ENCODE measurements at regions not wholly inside any gene's neighbourhood (a gene's known extent, or its start where the extent isn't known, plus 50 kb on each side); places are given as distances from the start of the nearest gene placed in this dataset.

DNA sequence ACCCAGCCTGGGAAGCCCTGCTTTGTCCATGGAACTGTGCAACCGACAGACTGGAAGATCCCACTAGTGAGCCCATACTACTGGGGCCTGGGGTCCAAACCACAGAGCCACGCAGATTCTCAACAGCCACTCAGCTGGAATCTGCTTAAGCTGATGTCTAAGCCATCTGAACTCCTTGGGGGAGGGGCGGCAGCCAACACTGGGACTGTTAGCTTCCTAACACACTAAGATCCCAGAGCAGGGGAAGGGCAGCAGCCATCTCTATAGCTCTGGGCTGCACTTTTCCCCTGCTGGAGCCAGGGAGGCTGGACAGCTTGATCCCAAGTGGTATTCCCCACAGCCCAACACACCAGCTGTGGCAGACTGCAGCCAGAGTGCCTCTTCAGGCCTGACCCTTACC, 118.3 kb downstream of the RPRM start:
- no peak overlapping the region for H3K4me3 Mint-ChIP-seq (ENCODE audit: unreplicated experiment)
- H3K9me3 Mint-ChIP-seq (ENCODE audit: low read depth) = peaks cover 22% of the 10 kb centered on the region

DNA sequence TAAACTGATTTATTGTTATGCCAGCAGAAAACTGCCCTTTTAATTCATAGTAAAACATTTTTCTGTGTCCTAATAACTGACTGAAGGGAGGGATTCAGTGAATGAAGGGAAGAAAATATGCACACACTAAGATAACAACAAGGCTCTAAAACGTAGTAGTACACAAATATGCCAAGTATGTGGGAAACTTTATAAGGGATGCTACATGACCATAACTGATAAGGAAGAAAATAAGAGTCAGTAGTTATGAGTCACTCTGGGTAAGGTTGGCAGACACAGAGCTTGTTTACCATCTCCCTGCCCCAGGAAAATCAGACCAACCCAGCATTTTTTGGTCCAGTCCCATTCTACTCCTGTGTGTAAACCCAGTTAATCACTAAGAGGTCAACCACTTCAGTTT, 124.2 kb downstream of the RPRM start:
- H3K4me3 Mint-ChIP-seq (ENCODE audit: unreplicated experiment) = no peak overlapping the region
- DNase-seq (ENCODE audit: low spot score) = no peak
- TF ChIP-seq, protein P1, sequence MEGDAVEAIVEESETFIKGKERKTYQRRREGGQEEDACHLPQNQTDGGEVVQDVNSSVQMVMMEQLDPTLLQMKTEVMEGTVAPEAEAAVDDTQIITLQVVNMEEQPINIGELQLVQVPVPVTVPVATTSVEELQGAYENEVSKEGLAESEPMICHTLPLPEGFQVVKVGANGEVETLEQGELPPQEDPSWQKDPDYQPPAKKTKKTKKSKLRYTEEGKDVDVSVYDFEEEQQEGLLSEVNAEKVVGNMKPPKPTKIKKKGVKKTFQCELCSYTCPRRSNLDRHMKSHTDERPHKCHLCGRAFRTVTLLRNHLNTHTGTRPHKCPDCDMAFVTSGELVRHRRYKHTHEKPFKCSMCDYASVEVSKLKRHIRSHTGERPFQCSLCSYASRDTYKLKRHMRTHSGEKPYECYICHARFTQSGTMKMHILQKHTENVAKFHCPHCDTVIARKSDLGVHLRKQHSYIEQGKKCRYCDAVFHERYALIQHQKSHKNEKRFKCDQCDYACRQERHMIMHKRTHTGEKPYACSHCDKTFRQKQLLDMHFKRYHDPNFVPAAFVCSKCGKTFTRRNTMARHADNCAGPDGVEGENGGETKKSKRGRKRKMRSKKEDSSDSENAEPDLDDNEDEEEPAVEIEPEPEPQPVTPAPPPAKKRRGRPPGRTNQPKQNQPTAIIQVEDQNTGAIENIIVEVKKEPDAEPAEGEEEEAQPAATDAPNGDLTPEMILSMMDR (IDR thresholded peaks at IDR 0.05) = no peak
- H3K4me1 Mint-ChIP-seq (ENCODE audit: low read depth) = no peaks in the 10 kb centered on the region
- no peaks in the 10 kb centered on the region for H3K27me3 Mint-ChIP-seq (ENCODE audit: low read depth)
- H3K27ac Mint-ChIP-seq (ENCODE audit: unreplicated experiment) = no peak overlapping the region
- no peaks in the 10 kb centered on the region for H3K36me3 Mint-ChIP-seq (ENCODE audit: low read depth)
- H3K9me3 Mint-ChIP-seq (ENCODE audit: low read depth) = peaks cover 8% of the 10 kb centered on the region

More for the DNA sequence above, 118.3 kb downstream of the RPRM start:
- Mint-ChIP-seq H3K27ac (ENCODE audit: unreplicated experiment) (no peak overlapping the region), H3K27me3 (ENCODE audit: low read depth) (no peaks in the 10 kb centered on the region), H3K36me3 (ENCODE audit: low read depth) (no peaks in the 10 kb centered on the region), H3K4me1 (ENCODE audit: low read depth) (no peaks in the 10 kb centered on the region)
- DNase-seq (ENCODE audit: low spot score) = no peak
- TF ChIP-seq, protein P1 (IDR thresholded peaks at IDR 0.05) = no peak

DNA sequence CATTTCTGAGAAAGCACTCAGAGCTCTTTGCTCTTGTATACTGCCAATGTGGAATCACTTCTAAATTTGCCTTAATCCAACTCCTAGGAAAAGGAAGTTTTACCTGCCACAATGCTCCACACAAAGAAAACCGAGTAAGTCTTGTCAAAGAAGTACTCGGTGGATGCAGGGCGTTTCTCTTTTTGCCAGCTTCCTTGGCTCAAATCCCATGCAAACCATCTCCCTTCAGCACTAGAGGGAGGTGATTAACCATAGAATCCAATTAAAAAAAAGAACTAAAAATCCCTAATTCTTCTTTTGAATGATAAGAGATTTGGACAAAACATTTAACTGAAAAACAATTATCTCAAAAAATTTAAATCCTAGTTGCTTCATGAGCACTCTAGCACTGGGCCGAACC, 129.0 kb downstream of the RPRM start:
- Mint-ChIP-seq H3K27me3 (ENCODE audit: low read depth) (no peaks in the 10 kb centered on the region), H3K4me3 (ENCODE audit: unreplicated experiment) (no peak overlapping the region), H3K27ac (ENCODE audit: unreplicated experiment) (no peak overlapping the region), H3K36me3 (ENCODE audit: low read depth) (no peaks in the 10 kb centered on the region), H3K4me1 (ENCODE audit: low read depth) (no peaks in the 10 kb centered on the region), H3K9me3 (ENCODE audit: low read depth) (peaks cover 8% of the 10 kb centered on the region)
- DNase-seq (ENCODE audit: low spot score) = no peak
- TF ChIP-seq, protein P1 (IDR thresholded peaks at IDR 0.05) = no peak

DNA sequence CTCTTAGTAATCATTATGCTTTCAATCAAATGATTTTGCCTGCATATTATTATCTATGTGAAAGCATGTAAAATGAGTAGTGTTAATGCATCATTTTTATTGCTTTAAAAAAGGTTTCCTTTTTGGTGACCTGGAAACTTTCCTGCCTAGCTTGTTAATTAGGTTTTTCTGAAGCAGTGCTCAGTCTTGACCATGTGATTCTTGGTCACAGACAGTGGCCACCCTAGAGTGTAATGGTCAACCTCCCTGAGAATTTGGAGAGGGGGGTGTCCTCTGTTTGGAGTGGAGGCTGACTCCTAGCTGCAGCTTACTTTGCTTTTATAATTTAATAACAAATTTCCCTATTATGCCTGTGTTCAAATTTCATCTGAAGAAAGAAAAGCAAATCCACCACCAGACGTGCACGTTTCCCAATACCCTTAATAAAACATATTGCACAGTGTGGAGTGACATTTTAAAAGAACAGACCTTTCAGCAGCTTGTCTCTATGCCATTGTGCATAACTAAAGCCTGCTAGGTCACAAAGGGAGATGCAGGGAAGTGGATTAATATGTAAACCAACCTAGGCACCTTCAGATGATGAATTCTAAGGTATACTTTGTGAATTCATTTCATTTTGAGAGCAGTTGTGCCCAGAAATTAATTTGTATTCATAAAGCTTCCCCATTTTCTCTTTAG, 130.6 kb downstream of the RPRM start:
- H3K4me3 Mint-ChIP-seq (ENCODE audit: unreplicated experiment) = no peak overlapping the region
- DNase-seq (ENCODE audit: low spot score) = no peak
- peaks cover 8% of the 10 kb centered on the region for H3K9me3 Mint-ChIP-seq (ENCODE audit: low read depth)
- no peaks in the 10 kb centered on the region for H3K27me3 Mint-ChIP-seq (ENCODE audit: low read depth)
- H3K36me3 Mint-ChIP-seq (ENCODE audit: low read depth) = no peaks in the 10 kb centered on the region
- H3K4me1 Mint-ChIP-seq (ENCODE audit: low read depth) = no peaks in the 10 kb centered on the region
- H3K27ac Mint-ChIP-seq (ENCODE audit: unreplicated experiment) = no peak overlapping the region
- TF ChIP-seq, protein P1 (IDR thresholded peaks at IDR 0.05) = no peak

DNA sequence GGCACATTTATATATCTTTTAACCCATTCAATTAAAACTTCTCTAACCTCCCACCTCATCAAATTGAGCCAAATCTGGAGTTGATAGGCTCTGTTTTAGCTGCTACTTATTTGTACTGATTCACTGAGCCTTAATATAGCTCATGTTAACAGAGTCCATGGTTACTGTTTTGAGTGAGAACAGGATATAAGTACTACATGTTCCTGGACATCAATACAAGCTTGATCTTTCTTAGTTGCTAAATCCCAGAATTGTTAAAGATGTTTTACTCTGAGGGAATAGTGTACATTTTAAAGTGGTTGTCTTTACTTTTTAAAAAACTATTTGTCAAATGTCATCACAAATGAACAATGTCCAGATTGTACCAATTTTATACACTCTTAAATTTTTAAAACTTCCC, 157.7 kb downstream of the RPRM start:
- H3K4me1 Mint-ChIP-seq (ENCODE audit: low read depth) = no peaks in the 10 kb centered on the region
- no peak overlapping the region for H3K4me3 Mint-ChIP-seq (ENCODE audit: unreplicated experiment)
- no peaks in the 10 kb centered on the region for H3K36me3 Mint-ChIP-seq (ENCODE audit: low read depth)
- H3K27me3 Mint-ChIP-seq (ENCODE audit: low read depth) = no peaks in the 10 kb centered on the region
- TF ChIP-seq, protein P1 (IDR thresholded peaks at IDR 0.05) = no peak
- no peak for DNase-seq (ENCODE audit: low spot score)
- H3K9me3 Mint-ChIP-seq (ENCODE audit: low read depth) = peaks cover 17% of the 10 kb centered on the region
- no peak overlapping the region for H3K27ac Mint-ChIP-seq (ENCODE audit: unreplicated experiment)
